T-helper 9 cell (primary cell): ENCODE measurements at regions not wholly inside any gene's neighbourhood (a gene's known extent, or its start where the extent isn't known, plus 50 kb on each side); places are given as distances from the start of the nearest gene placed in this dataset.
"Not testable (repeated sequence)": the region's sequence is repeated elsewhere in the genome, so short reads cannot be mapped to it uniquely, and the experiment has no call there.

Source experiments
- DNase-seq: peaks from one replicate; pipeline ENCODE4 v3.0.0-alpha.2; 2020

- DNase-seq = no peak
Measured at GRCh38 chr13:90577726-90578125, 769.8 kb upstream of the MIR17HG start.

DNA sequence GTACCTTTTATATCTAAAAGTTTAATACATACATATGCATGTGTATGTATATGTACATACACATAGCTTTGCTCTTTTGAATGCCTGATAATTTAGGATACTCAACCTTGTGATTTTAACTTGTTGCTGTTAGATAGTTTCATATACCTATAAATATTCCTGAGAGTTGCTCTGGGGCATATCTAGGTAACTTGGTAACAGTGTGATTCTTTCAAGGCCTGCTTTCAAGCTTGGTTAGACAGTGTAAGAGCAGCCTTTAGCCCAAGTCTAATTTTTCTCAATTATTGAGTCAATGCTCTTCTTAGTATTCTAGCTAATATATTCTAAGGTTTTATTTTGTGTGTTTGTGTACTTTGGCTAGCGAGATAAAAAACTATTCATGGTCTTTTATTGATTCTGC is 762.1 kb upstream of the MIR17HG start:
- no peak for DNase-seq

- no peak for DNase-seq
Measured at GRCh38 chr13:90591260-90591926, 756.1 kb upstream of the MIR17HG start.

GRCh38 chr13:90591927-90592268 is 755.6 kb upstream of the MIR17HG start:
- no peak for DNase-seq

GRCh38 chr13:90592943-90593342 is 754.5 kb upstream of the MIR17HG start:
- no peak for DNase-seq

- DNase-seq = no peak
Measured at GRCh38 chr13:90594681-90595080, 752.8 kb upstream of the MIR17HG start.

- DNase-seq = no peak
Measured at GRCh38 chr13:90605664-90606063, 741.8 kb upstream of the MIR17HG start.

GRCh38 chr13:90606921-90607320 is 740.6 kb upstream of the MIR17HG start:
- DNase-seq = not testable (repeated sequence)

DNA sequence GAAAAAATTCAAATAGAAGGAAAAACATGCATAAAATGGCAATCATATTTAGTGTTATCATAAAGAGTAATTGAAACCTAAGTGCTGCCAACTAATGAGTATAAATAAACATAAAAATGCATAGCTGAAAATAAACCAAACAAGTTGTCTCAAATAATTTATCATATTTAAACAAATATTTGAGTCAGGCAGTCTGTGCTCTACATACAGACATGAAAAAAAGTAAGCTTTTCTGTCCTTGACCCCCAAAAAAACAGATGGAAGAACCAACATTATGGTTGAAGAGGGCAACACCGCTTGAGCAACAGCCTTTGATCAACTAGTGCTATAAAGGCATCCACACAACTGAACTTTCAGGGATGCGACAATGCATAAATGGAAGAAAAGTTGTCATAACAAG is 735.1 kb upstream of the MIR17HG start:
- no peak for DNase-seq

DNA sequence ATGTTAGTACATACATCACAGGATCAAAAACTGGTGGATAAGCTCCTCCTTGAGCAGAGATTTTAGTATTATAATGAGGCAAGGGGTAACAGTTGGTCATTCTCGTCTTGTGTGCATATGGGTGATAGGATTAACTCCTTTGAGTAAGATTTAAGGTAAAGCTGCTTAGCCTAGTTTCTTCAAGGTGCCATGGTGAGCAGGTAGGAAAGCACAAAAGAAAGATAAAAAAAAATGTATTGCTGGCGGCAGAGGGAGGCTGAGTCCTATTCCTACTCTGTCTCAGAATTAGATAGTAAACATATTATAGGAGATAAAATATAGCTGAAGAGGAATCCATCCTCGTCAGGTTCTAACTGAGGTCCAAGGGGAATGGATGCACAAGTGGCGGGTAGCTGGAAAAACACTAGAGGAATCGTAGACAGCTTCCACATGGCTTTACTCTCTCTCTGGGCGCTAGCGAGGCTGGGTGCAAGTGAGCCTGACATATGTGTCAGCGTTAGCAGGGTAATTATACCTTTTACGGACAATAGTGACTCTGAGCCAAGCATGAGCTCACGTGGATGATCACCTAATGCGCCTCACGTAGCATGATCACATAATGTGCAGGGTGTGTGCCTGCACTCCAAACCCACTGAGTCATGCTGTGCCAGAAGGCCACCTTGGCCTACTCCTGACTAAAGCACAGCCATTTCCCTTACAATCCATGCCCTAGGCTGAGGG is 734.3 kb upstream of the MIR17HG start:
- DNase-seq = no peak

GRCh38 chr13:90615236-90615635 is 732.3 kb upstream of the MIR17HG start:
- no peak for DNase-seq

DNA sequence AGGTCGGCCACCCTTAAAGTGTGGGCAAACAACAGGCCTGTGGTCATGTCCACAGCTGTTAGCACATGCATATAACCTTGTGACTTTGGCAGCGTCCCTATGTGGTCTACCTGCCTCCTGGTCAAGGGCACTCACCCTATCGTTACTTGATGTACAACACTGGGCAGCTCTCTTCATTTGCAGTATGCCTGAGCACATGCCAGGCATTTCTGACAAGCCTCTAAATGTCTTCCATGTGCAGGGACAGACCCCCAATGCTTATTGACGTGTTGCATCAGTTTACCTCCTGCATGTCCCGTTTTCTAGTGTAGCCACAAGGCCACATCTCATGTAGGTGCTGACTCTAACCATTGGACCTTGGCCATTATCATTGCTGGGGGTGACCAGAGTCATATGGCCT is 731.7 kb upstream of the MIR17HG start:
- no peak for DNase-seq

- no peak for DNase-seq
Measured at GRCh38 chr13:90618133-90618532, 729.4 kb upstream of the MIR17HG start.

DNA sequence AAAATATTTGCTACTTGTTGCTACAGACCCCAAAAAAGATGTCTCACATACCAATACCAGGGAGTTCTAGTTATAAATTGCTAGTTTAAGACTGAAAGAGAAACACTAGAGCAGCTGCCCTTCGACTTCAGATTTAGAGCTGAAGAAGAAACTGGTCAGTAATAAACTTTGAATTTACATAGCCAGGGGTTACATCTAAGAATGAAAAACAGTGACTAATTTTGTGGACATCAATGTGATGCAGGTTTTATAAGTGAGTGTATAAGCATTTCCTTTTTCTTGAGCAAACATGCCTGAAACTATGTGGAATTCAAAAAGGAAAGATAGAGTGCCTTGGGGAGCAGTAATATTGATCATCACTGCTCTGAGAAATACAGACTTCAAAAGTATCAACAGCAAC is 724.9 kb upstream of the MIR17HG start:
- DNase-seq = no peak

GRCh38 chr13:90623318-90624011 is 724.0 kb upstream of the MIR17HG start:
- no peak for DNase-seq

DNA sequence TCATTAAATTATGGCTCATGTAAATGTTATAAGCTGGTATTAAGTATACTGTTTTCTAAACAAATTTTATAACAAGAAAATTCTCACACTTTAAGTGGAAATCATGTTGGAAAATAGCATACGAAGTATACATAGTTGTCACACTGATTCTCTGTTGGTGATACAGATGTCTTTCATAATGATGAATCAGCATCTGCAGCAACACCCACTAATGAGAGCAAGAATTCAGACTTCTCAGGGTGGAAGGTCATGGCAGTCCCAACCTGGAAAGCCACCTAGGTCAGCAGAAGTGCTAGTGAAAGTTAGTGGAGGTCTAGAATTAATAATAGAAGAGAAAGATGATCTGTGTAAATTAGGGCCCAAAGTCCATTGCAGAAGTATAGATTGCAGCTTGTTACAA is 719.7 kb upstream of the MIR17HG start:
- no peak for DNase-seq

DNA sequence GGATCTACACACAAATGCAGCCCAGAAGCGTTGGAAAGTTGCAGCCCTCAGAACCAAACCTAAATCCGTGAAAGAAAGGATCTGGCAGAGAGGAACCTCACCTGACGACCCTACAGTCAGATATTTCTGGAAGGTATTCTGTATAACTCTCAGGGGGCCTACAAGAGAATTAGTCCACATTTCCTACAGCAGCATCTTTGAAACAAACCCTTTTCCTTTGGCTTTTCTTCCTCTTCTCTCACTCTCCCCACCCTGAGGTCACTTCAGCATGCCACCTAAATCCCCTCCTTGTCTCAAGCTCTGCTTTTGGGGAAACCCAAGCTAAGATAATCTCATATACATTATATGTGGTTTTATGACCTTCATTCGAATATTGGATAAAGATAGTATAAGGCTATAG is 719.0 kb upstream of the MIR17HG start:
- no peak for DNase-seq

- DNase-seq = no peak
Measured at GRCh38 chr13:90630716-90631115, 716.8 kb upstream of the MIR17HG start.

DNA sequence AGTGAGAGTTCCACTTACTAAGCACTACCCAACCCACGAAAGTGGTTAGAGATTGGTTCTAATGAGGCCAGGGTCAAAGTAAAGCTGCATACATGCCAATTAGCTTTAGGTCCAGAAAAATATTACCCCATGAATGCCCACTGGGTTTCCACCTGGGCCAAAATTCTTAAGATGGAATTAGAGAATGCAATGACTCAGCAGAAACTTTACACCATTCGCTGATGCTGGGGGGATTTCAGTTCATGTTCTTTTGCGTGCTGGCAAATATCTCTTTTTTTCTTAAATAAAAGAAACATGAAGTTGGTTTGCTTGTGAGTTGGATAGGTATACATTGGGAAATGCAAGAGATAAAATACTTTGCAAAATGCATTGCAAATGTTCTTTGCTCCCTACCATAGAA is 715.3 kb upstream of the MIR17HG start:
- DNase-seq = no peak

DNA sequence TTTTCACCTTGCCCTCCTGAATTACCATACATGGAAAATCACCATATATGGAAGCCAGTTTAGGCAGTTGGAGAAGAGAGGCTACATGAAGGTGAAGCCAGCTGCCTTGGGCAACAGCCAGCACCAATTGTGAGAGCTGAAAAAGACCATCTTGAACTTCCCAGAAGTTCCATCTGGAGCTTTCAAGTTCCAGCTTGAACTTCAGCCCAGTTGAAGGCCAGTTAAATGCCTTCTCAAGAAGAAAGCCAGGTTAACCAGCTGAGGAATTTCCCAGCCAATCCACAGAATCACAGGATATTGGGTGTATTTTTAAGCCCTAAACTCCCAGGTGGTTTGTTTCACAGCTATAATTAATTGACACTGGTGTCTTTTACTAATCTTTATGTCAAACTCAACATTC is 713.6 kb upstream of the MIR17HG start:
- no peak for DNase-seq

DNA sequence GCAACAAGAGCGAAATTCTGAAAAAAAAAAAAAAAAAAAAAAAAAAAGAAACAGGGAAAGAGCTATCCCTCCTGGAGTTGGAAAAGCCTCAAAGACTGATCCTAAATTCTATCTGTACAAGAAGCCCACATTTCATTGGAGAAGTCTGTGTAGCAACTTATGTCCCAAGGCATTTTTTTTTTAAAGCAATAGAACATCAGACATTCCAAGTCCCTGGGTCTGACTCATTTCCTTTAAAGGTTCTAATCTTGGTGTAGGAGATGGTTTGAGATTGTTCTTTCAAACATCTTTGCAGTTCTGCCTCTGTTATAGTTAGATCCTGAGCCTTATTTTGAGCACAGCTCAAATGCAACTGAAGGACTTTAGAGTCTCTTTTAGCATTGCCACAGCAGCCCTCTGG is 706.5 kb upstream of the MIR17HG start:
- no peak for DNase-seq

- no peak for DNase-seq
Measured at GRCh38 chr13:90641884-90642283, 705.6 kb upstream of the MIR17HG start.

DNA sequence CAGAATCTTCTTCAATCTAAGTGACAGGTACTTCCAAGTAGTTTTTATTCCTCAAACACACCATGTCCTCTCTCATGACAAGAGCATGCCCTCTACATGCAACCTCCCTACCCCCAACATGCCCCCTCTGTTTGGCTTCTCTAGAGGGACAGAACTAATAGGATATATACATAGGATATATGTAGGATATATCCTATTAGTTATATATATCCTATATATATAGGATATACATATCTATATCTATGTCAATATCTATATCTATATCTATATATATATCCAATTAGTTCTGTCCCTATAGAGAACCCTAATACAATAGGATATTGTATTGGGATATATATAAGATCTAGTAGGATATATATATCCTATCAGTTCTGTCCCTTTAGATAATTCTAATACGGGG is 701.9 kb upstream of the MIR17HG start:
- no peak for DNase-seq

DNA sequence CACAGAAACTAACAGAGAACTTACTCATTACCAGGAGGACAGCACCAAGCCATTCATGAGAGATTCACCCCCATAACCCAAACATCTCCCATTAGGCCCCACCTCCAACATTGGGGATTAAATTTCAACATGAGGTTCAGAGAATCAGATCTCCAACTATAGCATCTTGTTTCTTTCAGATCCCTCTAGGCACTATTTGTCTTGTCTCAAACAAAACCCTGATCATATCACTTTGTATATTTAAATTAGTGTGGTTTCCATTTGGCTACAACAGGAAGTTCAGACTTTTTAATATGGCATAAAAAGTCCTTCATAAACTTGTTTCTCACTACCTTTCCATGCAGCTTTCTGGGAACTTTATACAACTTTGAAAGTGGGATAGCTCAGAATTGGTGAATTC is 699.0 kb upstream of the MIR17HG start:
- no peak for DNase-seq
